GOT3 (cell line): ENCODE measurements at regions not wholly inside any gene's neighbourhood (a gene's known extent, or its start where the extent isn't known, plus 50 kb on each side); places are given as distances from the start of the nearest gene placed in this dataset.
"Not testable (repeated sequence)": the region's sequence is repeated elsewhere in the genome, so short reads cannot be mapped to it uniquely, and the experiment has no call there.

Source experiments
- DNase-seq: peaks from one replicate; lab custom pipeline; 2025; ENCODE audit warnings: mixed read lengths; lab: John Stamatoyannopoulos, UW

- no peak for DNase-seq
Measured at GRCh38 chr7:94311515-94311914, 83.2 kb upstream of the COL1A2 start.

GRCh38 chr7:94313926-94314325 lies 80.8 kb upstream of the COL1A2 start:
- DNase-seq: no peak

- DNase-seq: no peak
Measured at GRCh38 chr7:94314413-94315410, 80.0 kb upstream of the COL1A2 start.

- not testable (repeated sequence) for DNase-seq
Measured at GRCh38 chr7:94321138-94321537, 73.6 kb upstream of the COL1A2 start.

- DNase-seq: no peak
Measured at GRCh38 chr7:94323844-94324243, 70.9 kb upstream of the COL1A2 start.

- no peak for DNase-seq
Measured at GRCh38 chr7:94324380-94325121, 70.1 kb upstream of the COL1A2 start.

GRCh38 chr7:94325122-94325475 lies 69.6 kb upstream of the COL1A2 start:
- DNase-seq: no peak

- DNase-seq: no peak
Measured at GRCh38 chr7:94330269-94331020, 64.2 kb upstream of the COL1A2 start.

- no peak for DNase-seq
Measured at GRCh38 chr7:94332571-94332970, 62.1 kb upstream of the COL1A2 start.

GRCh38 chr7:94333810-94334209 lies 60.9 kb upstream of the COL1A2 start:
- DNase-seq: no peak

- DNase-seq: no peak
Measured at GRCh38 chr7:94335586-94335985, 59.1 kb upstream of the COL1A2 start.

GRCh38 chr7:94336009-94336408 lies 58.7 kb upstream of the COL1A2 start:
- DNase-seq: no peak

GRCh38 chr7:94338921-94339371 lies 55.7 kb upstream of the COL1A2 start:
- no peak for DNase-seq

- DNase-seq: no peak
Measured at GRCh38 chr7:94344826-94345225, 49.9 kb upstream of the COL1A2 start.
